ENCODE measurements at regions not wholly inside any gene's neighbourhood (a gene's known extent, or its start where the extent isn't known, plus 50 kb on each side); places are given as distances from the start of the nearest gene placed in this dataset.

DNA sequence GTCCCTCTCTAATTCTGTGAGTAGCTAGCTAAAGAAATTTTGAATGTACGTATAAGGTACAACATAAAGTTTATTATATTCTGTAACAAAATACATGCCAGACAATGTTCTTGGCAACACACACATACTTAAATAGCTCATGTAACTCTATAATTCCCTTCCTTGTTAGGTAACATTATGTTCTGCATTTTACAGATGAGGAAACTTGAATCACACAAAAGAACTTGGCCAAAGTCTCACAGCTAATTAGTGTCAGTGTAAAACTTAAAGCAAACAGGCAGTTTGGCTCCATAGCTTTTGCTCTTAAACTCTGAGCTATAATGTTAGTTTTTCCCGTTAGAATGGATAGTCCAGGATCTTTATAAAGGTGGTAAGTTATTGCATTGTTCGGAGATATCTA lies 1091.8 kb upstream of the SLIT2 start:
- no peaks in the 10 kb centered on the region for H3K9me1 ChIP-seq (replicated peaks; ENCODE audit: control insufficient read depth, extremely low read depth, insufficient read depth, low read length)
- CTCF ChIA-PET: no interaction called here
- no peaks in the 10 kb centered on the region for H4K20me1 ChIP-seq (replicated peaks; ENCODE audit: control insufficient read depth, extremely low read depth, insufficient read depth, low read length)
- H3K79me2 ChIP-seq (ENCODE audit: control insufficient read depth, insufficient read depth, low read length): no peaks in the 10 kb centered on the region
- no peak for DNase-seq (ENCODE audit: low read depth, low spot score)
- POLR2A ChIA-PET: no interaction called here
- no peaks in the 10 kb centered on the region for H3K9me3 ChIP-seq (replicated peaks; ENCODE audit: control insufficient read depth, insufficient read depth, low read length)
- TF ChIP-seq FOS (IDR thresholded peaks at IDR 0.05; ENCODE audit: borderline replicate concordance, insufficient read depth, low read length): no peak
- TF ChIP-seq EZH2 (IDR thresholded peaks at IDR 0.05; ENCODE audit: borderline replicate concordance, low read depth, low read length, severe bottlenecking): no peak
- no peak for TF ChIP-seq GATA2 (IDR thresholded peaks at IDR 0.05; ENCODE audit: insufficient read depth, insufficient read length, low read depth, low read length)
- no peak for TF ChIP-seq POLR2A (IDR thresholded peaks at IDR 0.05; ENCODE audit: low read depth, low read length)
- TF ChIP-seq, protein P1, sequence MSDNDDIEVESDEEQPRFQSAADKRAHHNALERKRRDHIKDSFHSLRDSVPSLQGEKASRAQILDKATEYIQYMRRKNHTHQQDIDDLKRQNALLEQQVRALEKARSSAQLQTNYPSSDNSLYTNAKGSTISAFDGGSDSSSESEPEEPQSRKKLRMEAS (IDR thresholded peaks at IDR 0.05; ENCODE audit: insufficient read depth, insufficient read length): no peak
- no peak for TF ChIP-seq MYC (IDR thresholded peaks at IDR 0.05; ENCODE audit: low read depth, low read length)
- no peaks in the 10 kb centered on the region for H3K4me1 ChIP-seq (ENCODE audit: control insufficient read depth, extremely low read depth, insufficient read depth, low read length)
- H3K36me3 ChIP-seq (ENCODE audit: control insufficient read depth in 2 of 2, extremely low read depth in 1 of 2, insufficient read depth in 2 of 2, low read length in 2 of 2): no peaks in the 10 kb centered on the region
- no peak overlapping the region for H2AFZ ChIP-seq (ENCODE audit: low read depth, low read length)
- no TSS peak for BruUV-seq (replicated peaks)
- H3K27ac ChIP-seq (ENCODE audit: insufficient read depth, low read depth, low read length): no peak overlapping the region
- H3K4me3 ChIP-seq (replicated peaks in 1 of 3; ENCODE audit: insufficient read depth in 1 of 3, low read depth in 1 of 3, low read length in 3 of 3): no peak overlapping the region
- H3K27me3 ChIP-seq (ENCODE audit: control insufficient read depth in 2 of 2, insufficient read depth in 2 of 2, low read length in 2 of 2): no peaks in the 10 kb centered on the region
- H3K4me2 ChIP-seq (ENCODE audit: insufficient read depth, low read length): no peak overlapping the region
- dilution Hi-C loops (cut with MboI; ENCODE audit: extremely low pct_ligation_motif_present, low sequenced_read_pairs) (no loop called here), intact Hi-C loops (cut with micrococcal nuclease) (no loop called here)
- no peak overlapping the region for H3K9ac ChIP-seq (replicated peaks; ENCODE audit: extremely low read depth, insufficient read depth, low read length)
- FAIRE-seq: no peak

DNA sequence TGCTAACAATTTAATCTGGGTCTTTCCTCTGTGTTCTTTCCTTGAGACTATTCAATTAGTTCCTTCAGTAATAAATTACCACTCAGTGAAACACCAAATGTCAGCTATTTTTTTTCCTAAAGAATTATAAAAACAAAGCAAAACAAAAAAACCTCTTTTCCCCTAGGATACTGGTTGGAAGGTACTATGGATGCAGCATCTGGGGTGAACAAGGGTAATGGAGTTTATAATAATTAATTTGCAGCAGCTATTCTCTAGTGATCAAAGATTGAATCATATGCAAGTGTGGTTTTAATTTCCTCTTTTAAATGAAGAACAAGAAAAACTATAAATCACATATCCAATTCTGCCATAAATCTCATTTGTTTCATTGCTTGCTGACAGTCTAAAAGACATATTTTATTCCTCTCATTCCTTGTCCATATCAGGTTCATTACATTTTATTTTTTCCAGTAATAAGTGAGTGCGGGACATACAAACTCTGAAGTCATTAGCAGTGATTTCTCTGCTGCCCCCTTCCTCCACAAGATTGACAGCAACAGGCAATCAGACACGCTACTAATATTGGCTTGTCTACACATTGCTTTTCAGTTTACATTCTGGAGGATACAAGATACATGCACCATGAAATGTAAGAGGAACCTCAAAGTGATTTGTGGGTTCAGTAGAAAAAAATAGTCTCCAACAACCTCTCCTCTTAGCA lies 1093.4 kb upstream of the SLIT2 start:
- Histone ChIP-seq H3K9ac (replicated peaks; ENCODE audit: extremely low read depth, insufficient read depth, low read length) (no peak overlapping the region), H3K27ac (ENCODE audit: insufficient read depth, low read depth, low read length) (no peak overlapping the region), H3K4me3 (replicated peaks in 1 of 3; ENCODE audit: insufficient read depth in 1 of 3, low read depth in 1 of 3, low read length in 3 of 3) (no peak overlapping the region), H3K4me2 (ENCODE audit: insufficient read depth, low read length) (no peak overlapping the region), H3K4me1 (ENCODE audit: control insufficient read depth, extremely low read depth, insufficient read depth, low read length) (no peaks in the 10 kb centered on the region), H3K79me2 (ENCODE audit: control insufficient read depth, insufficient read depth, low read length) (no peaks in the 10 kb centered on the region), H3K27me3 (ENCODE audit: control insufficient read depth in 2 of 2, insufficient read depth in 2 of 2, low read length in 2 of 2) (no peaks in the 10 kb centered on the region), H3K36me3 (ENCODE audit: control insufficient read depth in 2 of 2, extremely low read depth in 1 of 2, insufficient read depth in 2 of 2, low read length in 2 of 2) (no peaks in the 10 kb centered on the region), H4K20me1 (replicated peaks; ENCODE audit: control insufficient read depth, extremely low read depth, insufficient read depth, low read length) (no peaks in the 10 kb centered on the region), H2AFZ (ENCODE audit: low read depth, low read length) (no peak overlapping the region), H3K9me3 (replicated peaks; ENCODE audit: control insufficient read depth, insufficient read depth, low read length) (no peaks in the 10 kb centered on the region), H3K9me1 (replicated peaks; ENCODE audit: control insufficient read depth, extremely low read depth, insufficient read depth, low read length) (no peaks in the 10 kb centered on the region)
- FAIRE-seq (no peak), DNase-seq (ENCODE audit: low read depth, low spot score) (no peak)
- POLR2A ChIA-PET: no interaction called here
- CTCF ChIA-PET: no interaction called here
- intact Hi-C loops (cut with micrococcal nuclease) (no loop called here), dilution Hi-C loops (cut with MboI; ENCODE audit: extremely low pct_ligation_motif_present, low sequenced_read_pairs) (no loop called here)
- no TSS peak for BruUV-seq (replicated peaks)
- TF ChIP-seq GATA2 (IDR thresholded peaks at IDR 0.05; ENCODE audit: insufficient read depth, insufficient read length, low read depth, low read length) (no peak), FOS (IDR thresholded peaks at IDR 0.05; ENCODE audit: borderline replicate concordance, insufficient read depth, low read length) (no peak), POLR2A (IDR thresholded peaks at IDR 0.05; ENCODE audit: low read depth, low read length) (no peak), MYC (IDR thresholded peaks at IDR 0.05; ENCODE audit: low read depth, low read length) (no peak), EZH2 (IDR thresholded peaks at IDR 0.05; ENCODE audit: borderline replicate concordance, low read depth, low read length, severe bottlenecking) (no peak), JUN (IDR thresholded peaks at IDR 0.05; ENCODE audit: borderline replicate concordance, insufficient read depth, insufficient read length, low read depth) (no peak), POLR2AphosphoS5 (IDR thresholded peaks at IDR 0.05; ENCODE audit: insufficient read depth, low read depth, low read length) (no peak)
- TF ChIP-seq, protein P1 (IDR thresholded peaks at IDR 0.05; ENCODE audit: insufficient read depth, insufficient read length): no peak
- TF ChIP-seq, protein P2, sequence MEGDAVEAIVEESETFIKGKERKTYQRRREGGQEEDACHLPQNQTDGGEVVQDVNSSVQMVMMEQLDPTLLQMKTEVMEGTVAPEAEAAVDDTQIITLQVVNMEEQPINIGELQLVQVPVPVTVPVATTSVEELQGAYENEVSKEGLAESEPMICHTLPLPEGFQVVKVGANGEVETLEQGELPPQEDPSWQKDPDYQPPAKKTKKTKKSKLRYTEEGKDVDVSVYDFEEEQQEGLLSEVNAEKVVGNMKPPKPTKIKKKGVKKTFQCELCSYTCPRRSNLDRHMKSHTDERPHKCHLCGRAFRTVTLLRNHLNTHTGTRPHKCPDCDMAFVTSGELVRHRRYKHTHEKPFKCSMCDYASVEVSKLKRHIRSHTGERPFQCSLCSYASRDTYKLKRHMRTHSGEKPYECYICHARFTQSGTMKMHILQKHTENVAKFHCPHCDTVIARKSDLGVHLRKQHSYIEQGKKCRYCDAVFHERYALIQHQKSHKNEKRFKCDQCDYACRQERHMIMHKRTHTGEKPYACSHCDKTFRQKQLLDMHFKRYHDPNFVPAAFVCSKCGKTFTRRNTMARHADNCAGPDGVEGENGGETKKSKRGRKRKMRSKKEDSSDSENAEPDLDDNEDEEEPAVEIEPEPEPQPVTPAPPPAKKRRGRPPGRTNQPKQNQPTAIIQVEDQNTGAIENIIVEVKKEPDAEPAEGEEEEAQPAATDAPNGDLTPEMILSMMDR (IDR thresholded peaks at IDR 0.05; ENCODE audit: extremely low read depth in 1 of 2, insufficient read depth in 1 of 2, low read depth in 1 of 2, low read length in 2 of 2): no peak

Data from endothelial cell of umbilical vein (primary cell).